HEK293 (cell line): ENCODE measurements at regions not wholly inside any gene's neighbourhood (a gene's known extent, or its start where the extent isn't known, plus 50 kb on each side); places are given as distances from the start of the nearest gene placed in this dataset.

Experiments
- CTCF ChIA-PET: fragments of 350-600 bp; formaldehyde crosslinking; extraction: SDS; loops from one replicate; lab custom pipeline; 2021; ENCODE audit warnings: antibody characterized with exemption; lab: Yijun Ruan, JAX
- POLR2A ChIA-PET: fragments of 300-600 bp; formaldehyde crosslinking; extraction: SDS; loops from one replicate; lab custom pipeline; 2020; ENCODE audit warnings: antibody characterized with exemption, inconsistent platforms; lab: Yijun Ruan, JAX
- H3K27ac ChIP-seq: fragments of 200-500 bp; sonication (Bioruptor generic); 2 replicates; pipeline ENCODE4 v1.5.1; 2014; ENCODE audit warnings: low read depth, low read length, control low read depth, inconsistent platforms; ENCODE audit errors: extremely low read depth
- H3K36me3 ChIP-seq, 2 experiments: fragments of 200-500 bp in 1 of 2; sonication (Bioruptor generic) in 1 of 2; 1 replicate in 1 of 2; 2 replicates in 1 of 2; pipeline ENCODE4 v1.5.1; 2014 to 2017; ENCODE audit warnings: inconsistent platforms in 2 of 2, low read length in 2 of 2; ENCODE audit not compliant: control insufficient read depth in 2 of 2, insufficient read depth in 1 of 2
- H3K4me1 ChIP-seq: fragments of 200-500 bp; sonication (Bioruptor generic); 2 replicates; pipeline ENCODE4 v1.5.1; 2014; ENCODE audit warnings: mild to moderate bottlenecking, low read length, inconsistent platforms; ENCODE audit not compliant: control insufficient read depth, insufficient read depth
- H3K4me3 ChIP-seq: 2 replicates; pipeline ENCODE4 v1.5.1; 2011; ENCODE audit warnings: low read depth, mild to moderate bottlenecking, control low read depth, low read length, moderate library complexity
- H3K9me3 ChIP-seq: fragments of 200-500 bp; sonication (Bioruptor generic); 2 replicates; pipeline ENCODE4 v1.5.1; 2014; ENCODE audit warnings: low read depth, low read length, inconsistent platforms; ENCODE audit not compliant: control insufficient read depth, insufficient read depth
- HOXC10 ChIP-seq: sonication (generic); formaldehyde crosslinking; IDR thresholded peaks from 2 replicates; pipeline ENCODE4 v1.8.1; 2023; ENCODE audit warnings: mild to moderate bottlenecking, missing genetic modification reagents
- ZBTB48 ChIP-seq: fragments of 450-650 bp; formaldehyde crosslinking; IDR thresholded peaks from 2 replicates; pipeline ENCODE4 v1.5.1; 2016; ENCODE audit warnings: missing biosample characterization, missing genetic modification characterization
- ZFP69B ChIP-seq: fragments of 450-650 bp; formaldehyde crosslinking; IDR thresholded peaks from 2 replicates; pipeline ENCODE4 v1.5.1; 2016; ENCODE audit warnings: missing biosample characterization, missing genetic modification characterization
- ZNF112 ChIP-seq: fragments of 450-650 bp; formaldehyde crosslinking; IDR thresholded peaks from 2 replicates; pipeline ENCODE4 v1.5.0; 2017; ENCODE audit warnings: missing biosample characterization, missing genetic modification characterization
- ZNF138 ChIP-seq: fragments of 450-650 bp; formaldehyde crosslinking; IDR thresholded peaks from 2 replicates; pipeline ENCODE4 v1.5.1; 2016; ENCODE audit warnings: missing biosample characterization, missing genetic modification characterization, borderline replicate concordance
- ZNF155 ChIP-seq: fragments of 450-650 bp; formaldehyde crosslinking; IDR thresholded peaks from 2 replicates; pipeline ENCODE4 v1.5.1; 2016; ENCODE audit warnings: missing biosample characterization, missing genetic modification characterization
- ZNF16 ChIP-seq: fragments of 450-650 bp; formaldehyde crosslinking; IDR thresholded peaks from 2 replicates; pipeline ENCODE4 v1.5.1; 2016; ENCODE audit warnings: low read depth, missing biosample characterization, missing genetic modification characterization
- ZNF202 ChIP-seq: fragments of 450-650 bp; formaldehyde crosslinking; IDR thresholded peaks from 2 replicates; pipeline ENCODE4 v1.5.1; 2016; ENCODE audit warnings: missing biosample characterization, missing genetic modification characterization, borderline replicate concordance
- ZNF354C ChIP-seq: fragments of 450-650 bp; formaldehyde crosslinking; IDR thresholded peaks from 2 replicates; pipeline ENCODE4 v1.5.1; 2016; ENCODE audit warnings: missing biosample characterization, missing genetic modification characterization, low read depth, borderline replicate concordance
- ZNF366 ChIP-seq: fragments of 450-650 bp; formaldehyde crosslinking; conservative IDR thresholded peaks from 2 replicates; pipeline ENCODE4 v1.5.1; 2016; ENCODE audit warnings: missing biosample characterization, missing genetic modification characterization
- ZNF433 ChIP-seq: fragments of 450-650 bp; formaldehyde crosslinking; IDR thresholded peaks from 2 replicates; pipeline ENCODE4 v1.5.1; 2016; ENCODE audit warnings: missing biosample characterization, missing genetic modification characterization, low read depth
- ZXDB ChIP-seq: fragments of 450-650 bp; formaldehyde crosslinking; IDR thresholded peaks from 2 replicates; pipeline ENCODE4 v1.5.1; 2016; ENCODE audit warnings: missing biosample characterization, missing genetic modification characterization
- TF ChIP-seq, protein P1 (sequence below): fragments of 450-650 bp; formaldehyde crosslinking; IDR thresholded peaks from 2 replicates; pipeline ENCODE4 v1.5.1; 2016; ENCODE audit warnings: missing biosample characterization, missing genetic modification characterization
- TF ChIP-seq, protein P2 (sequence below): fragments of 450-650 bp; formaldehyde crosslinking; IDR thresholded peaks from 2 replicates; pipeline ENCODE4 v1.5.1; 2016; ENCODE audit warnings: missing biosample characterization, missing genetic modification characterization
- TF ChIP-seq, protein P3 (sequence below): fragments of 450-650 bp; formaldehyde crosslinking; IDR thresholded peaks from 2 replicates; pipeline ENCODE4 v1.5.1; 2017; ENCODE audit warnings: missing biosample characterization, missing genetic modification characterization
- TF ChIP-seq, protein P4 (sequence below): fragments of 450-650 bp; formaldehyde crosslinking; IDR thresholded peaks from 2 replicates; pipeline ENCODE4 v1.5.1; 2016; ENCODE audit warnings: missing biosample characterization, missing genetic modification characterization
- TF ChIP-seq, protein P5 (sequence below): fragments of 450-650 bp; formaldehyde crosslinking; conservative IDR thresholded peaks from 2 replicates; pipeline ENCODE4 v1.5.1; 2016; ENCODE audit warnings: low read depth, missing biosample characterization, missing genetic modification characterization
- TF ChIP-seq, protein P6 (sequence below): fragments of 450-650 bp; formaldehyde crosslinking; IDR thresholded peaks from 2 replicates; pipeline ENCODE4 v1.5.1; 2017; ENCODE audit warnings: missing biosample characterization, mild to moderate bottlenecking, missing genetic modification characterization, moderate library complexity

DNA sequence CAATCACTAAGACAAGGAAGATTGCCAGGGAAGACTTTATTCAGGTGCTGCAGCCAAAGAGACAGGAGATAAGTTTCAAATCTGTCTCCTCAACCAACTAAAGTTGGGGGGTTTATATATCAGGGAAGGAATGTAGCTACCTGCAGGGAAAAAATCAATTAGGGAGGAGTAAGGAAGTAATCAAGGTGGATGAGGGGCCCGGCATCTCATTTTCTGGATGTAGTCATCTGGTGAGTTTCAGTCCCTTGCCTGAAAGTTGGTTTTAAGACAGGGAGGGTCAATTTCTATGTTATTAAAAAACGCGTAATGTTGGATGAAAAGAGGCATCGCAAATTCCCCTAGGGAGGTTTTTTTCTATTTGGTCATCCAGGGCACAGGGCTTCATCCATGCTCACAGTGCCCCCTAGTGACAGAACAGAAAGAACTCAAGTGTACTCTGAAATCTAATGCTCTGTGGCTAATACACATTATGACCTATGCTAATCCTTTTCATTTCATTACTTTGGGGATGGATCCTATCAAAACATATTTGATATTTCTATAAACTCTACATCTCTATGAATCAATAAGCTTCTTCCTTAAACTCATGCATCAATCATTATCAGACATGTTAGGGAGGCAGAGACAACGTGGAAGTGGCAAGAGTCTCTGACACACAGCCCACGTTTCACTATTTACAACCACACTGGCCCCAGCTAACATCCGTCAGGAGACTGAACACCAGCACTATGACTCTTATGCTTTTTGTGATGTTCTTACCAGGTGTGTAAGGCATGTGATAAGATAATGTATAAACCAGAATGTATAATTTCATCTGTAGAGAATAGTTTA is 1577.0 kb upstream of the TENM3 start (continued):
- TF ChIP-seq, protein P1, sequence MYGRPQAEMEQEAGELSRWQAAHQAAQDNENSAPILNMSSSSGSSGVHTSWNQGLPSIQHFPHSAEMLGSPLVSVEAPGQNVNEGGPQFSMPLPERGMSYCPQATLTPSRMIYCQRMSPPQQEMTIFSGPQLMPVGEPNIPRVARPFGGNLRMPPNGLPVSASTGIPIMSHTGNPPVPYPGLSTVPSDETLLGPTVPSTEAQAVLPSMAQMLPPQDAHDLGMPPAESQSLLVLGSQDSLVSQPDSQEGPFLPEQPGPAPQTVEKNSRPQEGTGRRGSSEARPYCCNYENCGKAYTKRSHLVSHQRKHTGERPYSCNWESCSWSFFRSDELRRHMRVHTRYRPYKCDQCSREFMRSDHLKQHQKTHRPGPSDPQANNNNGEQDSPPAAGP (tag by site-specific recombination) = no peak
- TF ChIP-seq ZNF112 (tag by site-specific recombination) (no peak), ZNF366 (tag by site-specific recombination) (peak; percentile 68), ZBTB48 (tag by site-specific recombination) (peak; percentile 15; the same call in 1 of the 2 replicates), ZNF433 (tag by site-specific recombination) (no peak), HOXC10 (CRISPR knock-in tag) (no peak)
- TF ChIP-seq, protein P2, sequence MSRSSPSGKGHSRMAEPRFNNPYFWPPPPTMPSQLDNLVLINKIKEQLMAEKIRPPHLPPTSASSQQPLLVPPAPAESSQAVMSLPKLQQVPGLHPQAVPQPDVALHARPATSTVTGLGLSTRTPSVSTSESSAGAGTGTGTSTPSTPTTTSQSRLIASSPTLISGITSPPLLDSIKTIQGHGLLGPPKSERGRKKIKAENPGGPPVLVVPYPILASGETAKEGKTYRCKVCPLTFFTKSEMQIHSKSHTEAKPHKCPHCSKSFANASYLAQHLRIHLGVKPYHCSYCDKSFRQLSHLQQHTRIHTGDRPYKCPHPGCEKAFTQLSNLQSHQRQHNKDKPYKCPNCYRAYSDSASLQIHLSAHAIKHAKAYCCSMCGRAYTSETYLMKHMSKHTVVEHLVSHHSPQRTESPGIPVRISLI = peak; percentile 37; the same call in 1 of the 2 replicates
- TF ChIP-seq, protein P3, sequence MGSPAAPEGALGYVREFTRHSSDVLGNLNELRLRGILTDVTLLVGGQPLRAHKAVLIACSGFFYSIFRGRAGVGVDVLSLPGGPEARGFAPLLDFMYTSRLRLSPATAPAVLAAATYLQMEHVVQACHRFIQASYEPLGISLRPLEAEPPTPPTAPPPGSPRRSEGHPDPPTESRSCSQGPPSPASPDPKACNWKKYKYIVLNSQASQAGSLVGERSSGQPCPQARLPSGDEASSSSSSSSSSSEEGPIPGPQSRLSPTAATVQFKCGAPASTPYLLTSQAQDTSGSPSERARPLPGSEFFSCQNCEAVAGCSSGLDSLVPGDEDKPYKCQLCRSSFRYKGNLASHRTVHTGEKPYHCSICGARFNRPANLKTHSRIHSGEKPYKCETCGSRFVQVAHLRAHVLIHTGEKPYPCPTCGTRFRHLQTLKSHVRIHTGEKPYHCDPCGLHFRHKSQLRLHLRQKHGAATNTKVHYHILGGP (tag by site-specific recombination) = no peak
- TF ChIP-seq, protein P4, sequence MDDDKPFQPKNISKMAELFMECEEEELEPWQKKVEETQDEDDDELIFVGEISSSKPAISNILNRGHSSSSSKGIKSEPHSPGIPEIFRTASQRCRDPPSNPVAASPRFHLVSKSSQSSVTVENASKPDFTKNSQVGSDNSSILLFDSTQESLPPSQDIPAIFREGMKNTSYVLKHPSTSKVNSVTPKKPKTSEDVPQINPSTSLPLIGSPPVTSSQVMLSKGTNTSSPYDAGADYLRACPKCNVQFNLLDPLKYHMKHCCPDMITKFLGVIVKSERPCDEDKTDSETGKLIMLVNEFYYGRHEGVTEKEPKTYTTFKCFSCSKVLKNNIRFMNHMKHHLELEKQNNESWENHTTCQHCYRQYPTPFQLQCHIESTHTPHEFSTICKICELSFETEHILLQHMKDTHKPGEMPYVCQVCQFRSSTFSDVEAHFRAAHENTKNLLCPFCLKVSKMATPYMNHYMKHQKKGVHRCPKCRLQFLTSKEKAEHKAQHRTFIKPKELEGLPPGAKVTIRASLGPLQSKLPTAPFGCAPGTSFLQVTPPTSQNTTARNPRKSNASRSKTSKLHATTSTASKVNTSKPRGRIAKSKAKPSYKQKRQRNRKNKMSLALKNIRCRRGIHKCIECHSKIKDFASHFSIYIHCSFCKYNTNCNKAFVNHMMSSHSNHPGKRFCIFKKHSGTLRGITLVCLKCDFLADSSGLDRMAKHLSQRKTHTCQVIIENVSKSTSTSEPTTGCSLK = no peak
- TF ChIP-seq, all 188 proteins: peak for 10

DNA sequence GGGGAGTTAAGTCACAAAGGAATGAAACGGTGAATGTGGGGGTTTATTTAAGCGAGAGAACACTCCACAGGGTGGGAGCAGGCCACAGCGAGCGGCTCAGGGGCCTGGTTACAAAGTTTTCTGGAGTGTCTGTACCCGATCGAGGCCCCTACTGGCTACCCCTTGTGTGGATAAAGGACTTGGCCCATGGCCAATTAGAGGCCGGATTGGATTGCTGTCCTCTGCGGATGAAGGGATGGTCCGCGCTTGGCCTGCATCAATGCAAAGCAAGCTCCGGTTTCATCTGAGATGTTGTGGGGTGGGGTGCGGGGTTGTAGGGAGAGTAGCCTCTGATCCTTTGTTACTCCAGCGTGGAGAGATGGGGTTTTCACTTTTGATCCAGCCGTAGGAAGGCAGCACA is 1574.5 kb upstream of the TENM3 start:
- H3K4me1 ChIP-seq = no peaks in the 10 kb centered on the region
- POLR2A ChIA-PET = no interaction called here
- CTCF ChIA-PET = no interaction called here
- TF ChIP-seq ZNF354C (tag by site-specific recombination) (no peak), ZNF16 (tag by site-specific recombination) (no peak), ZXDB (tag by site-specific recombination) (no peak), ZNF202 (tag by site-specific recombination) (no peak), ZNF155 (tag by site-specific recombination) (no peak), ZFP69B (tag by site-specific recombination) (no peak), ZNF138 (no peak)
- TF ChIP-seq, protein P4 = no peak
- TF ChIP-seq, protein P5, sequence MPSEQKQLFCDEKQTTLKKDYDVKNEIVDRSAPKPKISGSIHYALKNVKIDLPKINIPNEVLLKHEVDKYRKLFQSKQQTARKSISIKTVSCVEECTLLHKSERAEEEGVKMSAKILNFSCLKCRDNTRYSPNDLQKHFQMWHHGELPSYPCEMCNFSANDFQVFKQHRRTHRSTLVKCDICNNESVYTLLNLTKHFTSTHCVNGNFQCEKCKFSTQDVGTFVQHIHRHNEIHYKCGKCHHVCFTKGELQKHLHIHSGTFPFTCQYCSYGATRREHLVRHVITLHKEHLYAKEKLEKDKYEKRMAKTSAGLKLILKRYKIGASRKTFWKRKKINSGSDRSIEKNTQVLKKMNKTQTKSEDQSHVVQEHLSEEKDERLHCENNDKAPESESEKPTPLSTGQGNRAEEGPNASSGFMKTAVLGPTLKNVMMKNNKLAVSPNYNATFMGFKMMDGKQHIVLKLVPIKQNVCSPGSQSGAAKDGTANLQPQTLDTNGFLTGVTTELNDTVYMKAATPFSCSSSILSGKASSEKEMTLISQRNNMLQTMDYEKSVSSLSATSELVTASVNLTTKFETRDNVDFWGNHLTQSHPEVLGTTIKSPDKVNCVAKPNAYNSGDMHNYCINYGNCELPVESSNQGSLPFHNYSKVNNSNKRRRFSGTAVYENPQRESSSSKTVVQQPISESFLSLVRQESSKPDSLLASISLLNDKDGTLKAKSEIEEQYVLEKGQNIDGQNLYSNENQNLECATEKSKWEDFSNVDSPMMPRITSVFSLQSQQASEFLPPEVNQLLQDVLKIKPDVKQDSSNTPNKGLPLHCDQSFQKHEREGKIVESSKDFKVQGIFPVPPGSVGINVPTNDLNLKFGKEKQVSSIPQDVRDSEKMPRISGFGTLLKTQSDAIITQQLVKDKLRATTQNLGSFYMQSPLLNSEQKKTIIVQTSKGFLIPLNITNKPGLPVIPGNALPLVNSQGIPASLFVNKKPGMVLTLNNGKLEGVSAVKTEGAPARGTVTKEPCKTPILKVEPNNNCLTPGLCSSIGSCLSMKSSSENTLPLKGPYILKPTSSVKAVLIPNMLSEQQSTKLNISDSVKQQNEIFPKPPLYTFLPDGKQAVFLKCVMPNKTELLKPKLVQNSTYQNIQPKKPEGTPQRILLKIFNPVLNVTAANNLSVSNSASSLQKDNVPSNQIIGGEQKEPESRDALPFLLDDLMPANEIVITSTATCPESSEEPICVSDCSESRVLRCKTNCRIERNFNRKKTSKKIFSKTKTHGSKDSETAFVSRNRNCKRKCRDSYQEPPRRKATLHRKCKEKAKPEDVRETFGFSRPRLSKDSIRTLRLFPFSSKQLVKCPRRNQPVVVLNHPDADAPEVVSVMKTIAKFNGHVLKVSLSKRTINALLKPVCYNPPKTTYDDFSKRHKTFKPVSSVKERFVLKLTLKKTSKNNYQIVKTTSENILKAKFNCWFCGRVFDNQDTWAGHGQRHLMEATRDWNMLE (tag by site-specific recombination) = no peak
- TF ChIP-seq, protein P6, sequence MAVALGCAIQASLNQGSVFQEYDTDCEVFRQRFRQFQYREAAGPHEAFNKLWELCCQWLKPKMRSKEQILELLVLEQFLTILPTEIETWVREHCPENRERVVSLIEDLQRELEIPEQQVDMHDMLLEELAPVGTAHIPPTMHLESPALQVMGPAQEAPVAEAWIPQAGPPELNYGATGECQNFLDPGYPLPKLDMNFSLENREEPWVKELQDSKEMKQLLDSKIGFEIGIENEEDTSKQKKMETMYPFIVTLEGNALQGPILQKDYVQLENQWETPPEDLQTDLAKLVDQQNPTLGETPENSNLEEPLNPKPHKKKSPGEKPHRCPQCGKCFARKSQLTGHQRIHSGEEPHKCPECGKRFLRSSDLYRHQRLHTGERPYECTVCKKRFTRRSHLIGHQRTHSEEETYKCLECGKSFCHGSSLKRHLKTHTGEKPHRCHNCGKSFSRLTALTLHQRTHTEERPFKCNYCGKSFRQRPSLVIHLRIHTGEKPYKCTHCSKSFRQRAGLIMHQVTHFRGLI (tag by site-specific recombination) = no peak

More for the DNA sequence above, 1574.5 kb upstream of the TENM3 start:
- no peak overlapping the region for H3K4me3 ChIP-seq
- no peak overlapping the region for H3K27ac ChIP-seq
- no peaks in the 10 kb centered on the region for H3K9me3 ChIP-seq
- H3K36me3 ChIP-seq = no peaks in the 10 kb centered on the region
